HUES64 (cell line): ENCODE measurements at regions not wholly inside any gene's neighbourhood (a gene's known extent, or its start where the extent isn't known, plus 50 kb on each side); places are given as distances from the start of the nearest gene placed in this dataset.

Experiments used
- H3K27ac ChIP-seq: 2 replicates; pipeline ENCODE4 v1.7.0; 2013; ENCODE audit warnings: low read depth, low read length, inconsistent platforms
- H3K27me3 ChIP-seq: 2 replicates; pipeline ENCODE4 v1.6.1; 2013; ENCODE audit warnings: mild to moderate bottlenecking, low read length; ENCODE audit not compliant: insufficient read depth
- H3K36me3 ChIP-seq: 2 replicates; pipeline ENCODE4 v1.6.1; 2013; ENCODE audit warnings: mild to moderate bottlenecking, low read length; ENCODE audit not compliant: insufficient read depth
- H3K4me1 ChIP-seq: 2 replicates; pipeline ENCODE4 v1.6.1; 2013; ENCODE audit warnings: mild to moderate bottlenecking, low read length, moderate library complexity; ENCODE audit not compliant: insufficient read depth
- H3K4me3 ChIP-seq: 2 replicates; pipeline ENCODE4 v1.5.1; 2013; ENCODE audit warnings: mild to moderate bottlenecking, low read length, moderate library complexity
- H3K9ac ChIP-seq: 2 replicates; pipeline ENCODE4 v1.6.1; 2013; ENCODE audit warnings: mild to moderate bottlenecking, low read depth, low read length
- H3K9me3 ChIP-seq: 2 replicates; pipeline ENCODE4 v1.6.1; 2013; ENCODE audit warnings: low read depth, low read length; ENCODE audit not compliant: insufficient read depth
- WGBS: fragments of 150-250, 120-280 bp; methylation state at CpG from one replicate; pipeline ENCODE4 v1.1.7; 2013; ENCODE audit warnings: missing lambda C conversion rate; 5-methylcytosine and 5-hydroxymethylcytosine counted together

- Histone ChIP-seq H3K36me3 (no peaks in the 10 kb centered on the region), H3K4me3 (no peak overlapping the region), H3K27me3 (no peaks in the 10 kb centered on the region), H3K9me3 (no peaks in the 10 kb centered on the region), H3K4me1 (peaks cover 3% of the 10 kb centered on the region; the same call in 1 of the 2 replicates), H3K9ac (no peak overlapping the region), H3K27ac (no peak overlapping the region)
These were observed 106.2 kb upstream of the SLC34A2 start for GRCh38 chr4:25549413-25549812.

- no peak overlapping the region for H3K27ac ChIP-seq
- no peaks in the 10 kb centered on the region for H3K9me3 ChIP-seq
- H3K36me3 ChIP-seq = no peaks in the 10 kb centered on the region
- no peaks in the 10 kb centered on the region for H3K27me3 ChIP-seq
- 99% methylated on average over 4 of the region's 5 CpGs for WGBS
- H3K4me3 ChIP-seq = no peak overlapping the region
- peaks cover 3% of the 10 kb centered on the region; the same call in 1 of the 2 replicates for H3K4me1 ChIP-seq
- no peak overlapping the region for H3K9ac ChIP-seq
These were observed 105.1 kb upstream of the SLC34A2 start for GRCh38 chr4:25550376-25551030.

- Histone ChIP-seq H3K27ac (no peak overlapping the region), H3K27me3 (no peaks in the 10 kb centered on the region), H3K36me3 (no peaks in the 10 kb centered on the region), H3K9ac (no peak overlapping the region), H3K9me3 (no peaks in the 10 kb centered on the region), H3K4me1 (peaks cover 3% of the 10 kb centered on the region; the same call in 1 of the 2 replicates), H3K4me3 (no peak overlapping the region)
- WGBS = 84% methylated on average over 3 of the region's 4 CpGs
These were observed 104.0 kb upstream of the SLC34A2 start for GRCh38 chr4:25551605-25552004.

- Histone ChIP-seq H3K27me3 (no peaks in the 10 kb centered on the region), H3K9ac (no peak overlapping the region), H3K27ac (no peak overlapping the region), H3K36me3 (no peaks in the 10 kb centered on the region), H3K9me3 (no peaks in the 10 kb centered on the region), H3K4me1 (no peaks in the 10 kb centered on the region), H3K4me3 (no peak overlapping the region)
- WGBS = 87% methylated on average over 8 of the region's 8 CpGs
These were observed 102.9 kb upstream of the SLC34A2 start for GRCh38 chr4:25552580-25553271.

- Histone ChIP-seq H3K9ac (no peak overlapping the region), H3K27ac (no peak overlapping the region), H3K9me3 (no peaks in the 10 kb centered on the region), H3K27me3 (no peaks in the 10 kb centered on the region), H3K36me3 (no peaks in the 10 kb centered on the region), H3K4me3 (no peak overlapping the region), H3K4me1 (0 out of 2 replicates have a peak, but pooled peaks cover 7% of the 10 kb centered on the region)
- 97% methylated on average over 4 of the region's 4 CpGs for WGBS
These were observed 96.1 kb upstream of the SLC34A2 start for GRCh38 chr4:25559508-25559907.

- 70% methylated on average over 8 of the region's 8 CpGs for WGBS
These were observed 95.0 kb upstream of the SLC34A2 start for GRCh38 chr4:25560605-25561004.

GRCh38 chr4:25563071-25563564 is 92.5 kb upstream of the SLC34A2 start:
- 89% methylated on average over 8 of the region's 8 CpGs for WGBS
- Histone ChIP-seq H3K4me3 (no peak overlapping the region), H3K9me3 (no peaks in the 10 kb centered on the region), H3K27ac (no peak overlapping the region), H3K36me3 (no peaks in the 10 kb centered on the region), H3K27me3 (no peaks in the 10 kb centered on the region), H3K4me1 (peaks cover 17% of the 10 kb centered on the region), H3K9ac (no peak overlapping the region)

More at GRCh38 chr4:25560605-25561004, 95.0 kb upstream of the SLC34A2 start:
- no peaks in the 10 kb centered on the region for H3K27me3 ChIP-seq
- no peak overlapping the region for H3K4me3 ChIP-seq
- 0 out of 2 replicates have a peak, but pooled peaks cover 7% of the 10 kb centered on the region for H3K4me1 ChIP-seq
- H3K27ac ChIP-seq = no peak overlapping the region
- no peak overlapping the region for H3K9ac ChIP-seq
- no peaks in the 10 kb centered on the region for H3K9me3 ChIP-seq
- no peaks in the 10 kb centered on the region for H3K36me3 ChIP-seq

- Histone ChIP-seq H3K36me3 (no peaks in the 10 kb centered on the region), H3K9me3 (no peaks in the 10 kb centered on the region), H3K4me1 (peaks cover 10% of the 10 kb centered on the region), H3K4me3 (no peak overlapping the region), H3K27me3 (no peaks in the 10 kb centered on the region), H3K9ac (no peak overlapping the region), H3K27ac (no peak overlapping the region)
- WGBS = 92% methylated on average over 12 of the region's 12 CpGs
These were observed 90.8 kb upstream of the SLC34A2 start for GRCh38 chr4:25564836-25565235.

- Histone ChIP-seq H3K9me3 (no peaks in the 10 kb centered on the region), H3K4me1 (peaks cover 10% of the 10 kb centered on the region)
- 47% methylated on average over 2 of the region's 2 CpGs for WGBS
These were observed 88.4 kb upstream of the SLC34A2 start for GRCh38 chr4:25567253-25567652.

GRCh38 chr4:25569716-25570115 is 85.9 kb upstream of the SLC34A2 start:
- WGBS = 97% methylated on average over 6 of the region's 6 CpGs
- Histone ChIP-seq H3K4me1 (peaks cover 10% of the 10 kb centered on the region), H3K9me3 (no peaks in the 10 kb centered on the region), H3K36me3 (no peaks in the 10 kb centered on the region), H3K27me3 (no peaks in the 10 kb centered on the region), H3K9ac (no peak overlapping the region), H3K27ac (no peak overlapping the region), H3K4me3 (no peak overlapping the region)

More at GRCh38 chr4:25567253-25567652, 88.4 kb upstream of the SLC34A2 start:
- H3K27me3 ChIP-seq = no peaks in the 10 kb centered on the region
- no peak overlapping the region for H3K4me3 ChIP-seq
- no peaks in the 10 kb centered on the region for H3K36me3 ChIP-seq
- H3K9ac ChIP-seq = no peak overlapping the region
- H3K27ac ChIP-seq = no peak overlapping the region

- H3K9ac ChIP-seq = no peak overlapping the region
- H3K27ac ChIP-seq = no peak overlapping the region
- H3K36me3 ChIP-seq = no peaks in the 10 kb centered on the region
- WGBS = 89% methylated on average over 2 of the region's 2 CpGs
- no peak overlapping the region for H3K4me3 ChIP-seq
- H3K4me1 ChIP-seq = peaks cover 27% of the 10 kb centered on the region
- H3K27me3 ChIP-seq = no peaks in the 10 kb centered on the region
- H3K9me3 ChIP-seq = no peaks in the 10 kb centered on the region
These were observed 80.0 kb upstream of the SLC34A2 start for GRCh38 chr4:25575611-25576010.
